ENCODE measurements at regions not wholly inside any gene's neighbourhood (a gene's known extent, or its start where the extent isn't known, plus 50 kb on each side); places are given as distances from the start of the nearest gene placed in this dataset.

DNA sequence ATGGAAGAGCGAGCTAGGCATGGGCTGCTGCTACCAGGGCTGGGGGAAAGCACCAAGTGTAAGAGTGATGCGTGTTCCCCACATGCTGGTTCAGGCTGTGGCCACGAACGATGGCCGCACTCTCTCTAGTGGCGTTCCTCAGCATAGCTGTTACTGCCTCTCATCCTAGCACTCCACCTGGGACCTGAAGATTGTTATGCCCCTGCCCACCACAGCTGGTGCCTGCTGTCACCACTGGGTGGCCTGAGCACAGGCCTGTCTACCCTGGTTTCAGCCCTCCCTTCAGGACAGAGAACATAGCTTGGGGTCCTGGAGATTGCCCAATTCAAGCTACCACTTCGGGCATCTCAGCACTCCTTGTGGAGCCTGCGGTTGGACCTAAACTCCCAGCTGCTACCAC is 80.1 kb upstream of the PDC start:
- H4K20me1 ChIP-seq (replicated peaks; ENCODE audit: insufficient read depth): no peaks in the 10 kb centered on the region
- TF ChIP-seq EZH2 (IDR thresholded peaks at IDR 0.05; ENCODE audit: low read depth, unreplicated experiment) (no peak), POLR2AphosphoS5 (IDR thresholded peaks at IDR 0.05; ENCODE audit: low read depth) (no peak), JUNB (IDR thresholded peaks at IDR 0.05; ENCODE audit: unreplicated experiment) (no peak)
- TF ChIP-seq, protein P1, sequence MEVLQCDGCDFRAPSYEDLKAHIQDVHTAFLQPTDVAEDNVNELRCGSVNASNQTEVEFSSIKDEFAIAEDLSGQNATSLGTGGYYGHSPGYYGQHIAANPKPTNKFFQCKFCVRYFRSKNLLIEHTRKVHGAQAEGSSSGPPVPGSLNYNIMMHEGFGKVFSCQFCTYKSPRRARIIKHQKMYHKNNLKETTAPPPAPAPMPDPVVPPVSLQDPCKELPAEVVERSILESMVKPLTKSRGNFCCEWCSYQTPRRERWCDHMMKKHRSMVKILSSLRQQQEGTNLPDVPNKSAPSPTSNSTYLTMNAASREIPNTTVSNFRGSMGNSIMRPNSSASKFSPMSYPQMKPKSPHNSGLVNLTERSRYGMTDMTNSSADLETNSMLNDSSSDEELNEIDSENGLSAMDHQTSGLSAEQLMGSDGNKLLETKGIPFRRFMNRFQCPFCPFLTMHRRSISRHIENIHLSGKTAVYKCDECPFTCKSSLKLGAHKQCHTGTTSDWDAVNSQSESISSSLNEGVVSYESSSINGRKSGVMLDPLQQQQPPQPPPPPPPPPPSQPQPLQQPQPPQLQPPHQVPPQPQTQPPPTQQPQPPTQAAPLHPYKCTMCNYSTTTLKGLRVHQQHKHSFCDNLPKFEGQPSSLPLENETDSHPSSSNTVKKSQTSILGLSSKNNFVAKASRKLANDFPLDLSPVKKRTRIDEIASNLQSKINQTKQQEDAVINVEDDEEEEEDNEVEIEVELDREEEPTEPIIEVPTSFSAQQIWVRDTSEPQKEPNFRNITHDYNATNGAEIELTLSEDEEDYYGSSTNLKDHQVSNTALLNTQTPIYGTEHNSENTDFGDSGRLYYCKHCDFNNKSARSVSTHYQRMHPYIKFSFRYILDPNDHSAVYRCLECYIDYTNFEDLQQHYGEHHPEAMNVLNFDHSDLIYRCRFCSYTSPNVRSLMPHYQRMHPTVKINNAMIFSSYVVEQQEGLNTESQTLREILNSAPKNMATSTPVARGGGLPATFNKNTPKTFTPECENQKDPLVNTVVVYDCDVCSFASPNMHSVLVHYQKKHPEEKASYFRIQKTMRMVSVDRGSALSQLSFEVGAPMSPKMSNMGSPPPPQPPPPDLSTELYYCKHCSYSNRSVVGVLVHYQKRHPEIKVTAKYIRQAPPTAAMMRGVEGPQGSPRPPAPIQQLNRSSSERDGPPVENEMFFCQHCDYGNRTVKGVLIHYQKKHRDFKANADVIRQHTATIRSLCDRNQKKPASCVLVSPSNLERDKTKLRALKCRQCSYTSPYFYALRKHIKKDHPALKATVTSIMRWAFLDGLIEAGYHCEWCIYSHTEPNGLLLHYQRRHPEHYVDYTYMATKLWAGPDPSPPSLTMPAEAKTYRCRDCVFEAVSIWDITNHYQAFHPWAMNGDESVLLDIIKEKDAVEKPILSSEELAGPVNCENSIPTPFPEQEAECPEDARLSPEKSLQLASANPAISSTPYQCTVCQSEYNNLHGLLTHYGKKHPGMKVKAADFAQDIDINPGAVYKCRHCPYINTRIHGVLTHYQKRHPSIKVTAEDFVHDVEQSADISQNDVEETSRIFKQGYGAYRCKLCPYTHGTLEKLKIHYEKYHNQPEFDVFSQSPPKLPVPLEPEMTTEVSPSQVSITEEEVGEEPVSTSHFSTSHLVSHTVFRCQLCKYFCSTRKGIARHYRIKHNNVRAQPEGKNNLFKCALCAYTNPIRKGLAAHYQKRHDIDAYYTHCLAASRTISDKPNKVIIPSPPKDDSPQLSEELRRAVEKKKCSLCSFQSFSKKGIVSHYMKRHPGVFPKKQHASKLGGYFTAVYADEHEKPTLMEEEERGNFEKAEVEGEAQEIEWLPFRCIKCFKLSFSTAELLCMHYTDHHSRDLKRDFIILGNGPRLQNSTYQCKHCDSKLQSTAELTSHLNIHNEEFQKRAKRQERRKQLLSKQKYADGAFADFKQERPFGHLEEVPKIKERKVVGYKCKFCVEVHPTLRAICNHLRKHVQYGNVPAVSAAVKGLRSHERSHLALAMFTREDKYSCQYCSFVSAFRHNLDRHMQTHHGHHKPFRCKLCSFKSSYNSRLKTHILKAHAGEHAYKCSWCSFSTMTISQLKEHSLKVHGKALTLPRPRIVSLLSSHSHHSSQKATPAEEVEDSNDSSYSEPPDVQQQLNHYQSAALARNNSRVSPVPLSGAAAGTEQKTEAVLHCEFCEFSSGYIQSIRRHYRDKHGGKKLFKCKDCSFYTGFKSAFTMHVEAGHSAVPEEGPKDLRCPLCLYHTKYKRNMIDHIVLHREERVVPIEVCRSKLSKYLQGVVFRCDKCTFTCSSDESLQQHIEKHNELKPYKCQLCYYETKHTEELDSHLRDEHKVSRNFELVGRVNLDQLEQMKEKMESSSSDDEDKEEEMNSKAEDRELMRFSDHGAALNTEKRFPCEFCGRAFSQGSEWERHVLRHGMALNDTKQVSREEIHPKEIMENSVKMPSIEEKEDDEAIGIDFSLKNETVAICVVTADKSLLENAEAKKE (CRISPR knock-in tag; IDR thresholded peaks at IDR 0.05): no peak
- TF ChIP-seq, protein P2, sequence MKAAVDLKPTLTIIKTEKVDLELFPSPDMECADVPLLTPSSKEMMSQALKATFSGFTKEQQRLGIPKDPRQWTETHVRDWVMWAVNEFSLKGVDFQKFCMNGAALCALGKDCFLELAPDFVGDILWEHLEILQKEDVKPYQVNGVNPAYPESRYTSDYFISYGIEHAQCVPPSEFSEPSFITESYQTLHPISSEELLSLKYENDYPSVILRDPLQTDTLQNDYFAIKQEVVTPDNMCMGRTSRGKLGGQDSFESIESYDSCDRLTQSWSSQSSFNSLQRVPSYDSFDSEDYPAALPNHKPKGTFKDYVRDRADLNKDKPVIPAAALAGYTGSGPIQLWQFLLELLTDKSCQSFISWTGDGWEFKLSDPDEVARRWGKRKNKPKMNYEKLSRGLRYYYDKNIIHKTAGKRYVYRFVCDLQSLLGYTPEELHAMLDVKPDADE (IDR thresholded peaks at IDR 0.05): no peak
- TF ChIP-seq, protein P3, sequence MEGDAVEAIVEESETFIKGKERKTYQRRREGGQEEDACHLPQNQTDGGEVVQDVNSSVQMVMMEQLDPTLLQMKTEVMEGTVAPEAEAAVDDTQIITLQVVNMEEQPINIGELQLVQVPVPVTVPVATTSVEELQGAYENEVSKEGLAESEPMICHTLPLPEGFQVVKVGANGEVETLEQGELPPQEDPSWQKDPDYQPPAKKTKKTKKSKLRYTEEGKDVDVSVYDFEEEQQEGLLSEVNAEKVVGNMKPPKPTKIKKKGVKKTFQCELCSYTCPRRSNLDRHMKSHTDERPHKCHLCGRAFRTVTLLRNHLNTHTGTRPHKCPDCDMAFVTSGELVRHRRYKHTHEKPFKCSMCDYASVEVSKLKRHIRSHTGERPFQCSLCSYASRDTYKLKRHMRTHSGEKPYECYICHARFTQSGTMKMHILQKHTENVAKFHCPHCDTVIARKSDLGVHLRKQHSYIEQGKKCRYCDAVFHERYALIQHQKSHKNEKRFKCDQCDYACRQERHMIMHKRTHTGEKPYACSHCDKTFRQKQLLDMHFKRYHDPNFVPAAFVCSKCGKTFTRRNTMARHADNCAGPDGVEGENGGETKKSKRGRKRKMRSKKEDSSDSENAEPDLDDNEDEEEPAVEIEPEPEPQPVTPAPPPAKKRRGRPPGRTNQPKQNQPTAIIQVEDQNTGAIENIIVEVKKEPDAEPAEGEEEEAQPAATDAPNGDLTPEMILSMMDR (conservative IDR thresholded peaks at IDR 0.05; ENCODE audit: low read depth in 2 of 2): no peak; a peak in 1 of 4 replicates
- no peak overlapping the region for H3K4me3 ChIP-seq
- Mint-ChIP-seq H3K4me1 (no peaks in the 10 kb centered on the region), H3K27me3 (ENCODE audit: insufficient read depth, low read depth, poor library complexity) (peaks cover 6% of the 10 kb centered on the region), H3K36me3 (ENCODE audit: low read depth) (peaks cover 4% of the 10 kb centered on the region; the same call in 1 of the 3 replicates), H3K9me3 (peaks cover 3% of the 10 kb centered on the region; the same call in 1 of the 3 replicates), H3K27ac (no peak overlapping the region), H3K4me3 (no peak overlapping the region)
- H3K36me3 ChIP-seq (ENCODE audit: insufficient read depth): no peaks in the 10 kb centered on the region
- H3K27ac ChIP-seq (ENCODE audit: low read depth): no peak overlapping the region
- no peaks in the 10 kb centered on the region for H3K79me2 ChIP-seq (replicated peaks; ENCODE audit: insufficient read depth)
- H3K9me2 ChIP-seq (ENCODE audit: insufficient read depth): no peaks in the 10 kb centered on the region
- no peaks in the 10 kb centered on the region for H3F3A ChIP-seq (replicated peaks; ENCODE audit: low read depth)
- H3K4me1 ChIP-seq (ENCODE audit: insufficient read depth): no peaks in the 10 kb centered on the region
- no peak overlapping the region for H3K4me2 ChIP-seq
- DNase-seq (ENCODE audit: low spot score) (no peak), ATAC-seq (peak; percentile 60)
- H3K27me3 ChIP-seq (ENCODE audit: insufficient read depth): no peaks in the 10 kb centered on the region
- H2AFZ ChIP-seq: no peak overlapping the region

All from GM23338 (cell line).